GM12873 (cell line): ENCODE measurements at regions not wholly inside any gene's neighbourhood (a gene's known extent, or its start where the extent isn't known, plus 50 kb on each side); places are given as distances from the start of the nearest gene placed in this dataset.

Experiments
- TF ChIP-seq, protein P1 (sequence below): IDR thresholded peaks from 2 replicates; pipeline ENCODE4 v1.5.1; 2012; ENCODE audit warnings: low read depth, mild to moderate bottlenecking, moderate library complexity, low read length, control low read depth; ENCODE audit not compliant: insufficient read depth; ENCODE audit errors: missing control alignments

DNA sequence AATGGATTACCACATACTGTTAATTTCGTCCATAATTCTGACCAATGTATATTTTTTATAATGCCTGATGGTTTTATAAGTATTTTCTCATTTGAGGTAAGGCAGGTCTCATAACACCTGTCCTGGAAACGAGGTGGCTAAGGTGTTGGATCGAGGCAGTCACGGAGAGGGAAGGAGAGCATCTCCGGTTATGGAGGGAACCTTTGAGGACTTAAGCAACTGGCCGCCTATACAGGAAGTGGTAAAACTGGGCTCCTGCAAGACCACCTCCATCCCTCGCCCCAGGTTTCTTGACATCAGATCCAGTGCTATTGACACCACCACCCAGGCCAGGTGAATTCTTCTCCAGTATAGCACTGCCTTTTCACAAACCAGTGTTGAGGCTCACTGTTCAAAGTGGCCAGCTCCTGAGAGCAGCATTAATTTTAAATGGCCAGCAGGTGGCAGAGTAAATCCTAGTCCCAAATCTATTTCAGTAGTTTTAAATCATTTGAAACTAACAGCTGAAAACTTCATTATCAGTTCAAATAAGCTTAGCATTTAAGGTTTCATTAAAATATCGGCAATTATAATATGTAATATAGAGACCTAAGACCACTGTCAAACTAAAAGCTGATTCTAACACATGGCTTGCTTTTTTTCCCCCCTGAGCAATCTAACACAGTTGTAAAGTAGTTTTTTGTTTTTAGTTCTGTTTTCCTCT lies 100.8 kb downstream of the PPM1A start:
- TF ChIP-seq, protein P1, sequence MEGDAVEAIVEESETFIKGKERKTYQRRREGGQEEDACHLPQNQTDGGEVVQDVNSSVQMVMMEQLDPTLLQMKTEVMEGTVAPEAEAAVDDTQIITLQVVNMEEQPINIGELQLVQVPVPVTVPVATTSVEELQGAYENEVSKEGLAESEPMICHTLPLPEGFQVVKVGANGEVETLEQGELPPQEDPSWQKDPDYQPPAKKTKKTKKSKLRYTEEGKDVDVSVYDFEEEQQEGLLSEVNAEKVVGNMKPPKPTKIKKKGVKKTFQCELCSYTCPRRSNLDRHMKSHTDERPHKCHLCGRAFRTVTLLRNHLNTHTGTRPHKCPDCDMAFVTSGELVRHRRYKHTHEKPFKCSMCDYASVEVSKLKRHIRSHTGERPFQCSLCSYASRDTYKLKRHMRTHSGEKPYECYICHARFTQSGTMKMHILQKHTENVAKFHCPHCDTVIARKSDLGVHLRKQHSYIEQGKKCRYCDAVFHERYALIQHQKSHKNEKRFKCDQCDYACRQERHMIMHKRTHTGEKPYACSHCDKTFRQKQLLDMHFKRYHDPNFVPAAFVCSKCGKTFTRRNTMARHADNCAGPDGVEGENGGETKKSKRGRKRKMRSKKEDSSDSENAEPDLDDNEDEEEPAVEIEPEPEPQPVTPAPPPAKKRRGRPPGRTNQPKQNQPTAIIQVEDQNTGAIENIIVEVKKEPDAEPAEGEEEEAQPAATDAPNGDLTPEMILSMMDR, result peak; percentile 62

DNA sequence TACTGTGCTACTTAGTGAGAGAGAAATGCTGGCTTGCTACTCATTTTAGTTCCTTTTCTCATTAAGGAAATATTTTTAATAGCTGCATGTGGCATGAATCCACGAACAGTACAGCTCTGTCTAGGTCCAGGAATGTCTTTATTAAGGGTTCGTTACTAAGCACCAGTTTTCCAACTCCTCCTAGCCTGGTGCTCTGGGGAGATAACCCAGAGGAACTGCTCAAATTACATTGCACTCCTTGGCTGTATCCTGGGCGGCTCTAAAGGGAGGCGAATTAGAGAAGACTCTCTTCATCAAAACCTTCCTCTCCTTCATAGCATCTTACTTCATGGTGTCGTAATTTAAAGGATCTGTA lies 101.3 kb downstream of the PPM1A start:
- TF ChIP-seq, protein P1, result no peak

DNA sequence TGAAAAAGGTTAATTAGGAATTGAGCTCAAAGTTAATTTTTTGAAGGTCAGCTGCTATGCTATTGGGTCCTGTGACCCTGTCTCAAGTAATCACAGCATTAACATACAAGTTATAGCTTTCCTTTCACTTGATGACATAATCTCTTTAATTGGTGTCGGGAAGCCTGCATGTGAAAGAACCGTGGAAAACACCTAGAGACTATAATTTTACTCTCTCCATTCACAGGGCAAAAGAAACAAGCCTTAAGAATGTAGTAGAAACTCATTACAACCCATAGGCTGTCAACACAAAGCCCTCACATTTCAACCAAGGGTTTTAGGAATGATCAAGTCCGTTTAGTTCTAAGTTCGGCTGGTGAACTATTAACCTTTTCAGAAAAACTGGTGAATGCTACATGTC lies 104.4 kb downstream of the PPM1A start:
- TF ChIP-seq, protein P1, result no peak

DNA sequence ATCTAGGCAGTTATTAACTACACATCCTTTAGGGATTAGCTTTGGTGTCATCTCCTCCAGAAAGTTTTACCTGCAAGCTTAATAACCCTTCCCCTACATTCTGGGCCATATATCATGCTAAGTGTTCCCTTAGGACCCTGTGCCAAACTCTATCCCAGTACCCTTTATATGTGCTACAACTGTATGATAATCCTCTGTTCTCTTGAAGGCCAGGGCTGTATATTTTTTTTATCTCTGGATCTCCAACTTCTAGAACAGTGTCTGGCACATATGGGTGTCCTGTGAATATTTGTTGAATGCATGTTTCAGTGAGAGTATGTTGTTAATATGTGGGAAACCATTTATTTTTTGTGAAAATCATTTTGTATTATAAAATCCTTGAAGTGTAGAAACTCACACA lies 106.7 kb downstream of the PPM1A start:
- TF ChIP-seq, protein P1, result no peak

DNA sequence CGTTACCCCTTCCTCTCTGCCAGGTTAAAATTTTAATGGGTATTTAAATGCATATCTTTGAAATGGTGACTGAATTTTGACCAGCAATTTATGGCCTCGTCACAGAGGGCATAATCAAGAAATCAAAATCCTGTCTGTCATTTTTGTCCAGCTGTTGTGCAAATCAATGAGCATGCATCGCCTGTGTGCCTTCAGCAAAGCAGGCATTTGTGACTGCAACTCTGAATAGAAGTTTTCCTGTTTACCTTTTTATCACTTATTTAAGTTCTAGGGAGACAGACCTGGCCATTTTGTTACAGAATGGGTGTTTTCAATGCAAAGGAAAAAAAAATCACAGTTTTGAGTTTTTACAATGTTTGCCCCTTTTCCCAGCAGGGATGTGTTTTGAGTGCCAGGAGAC lies 107.4 kb downstream of the PPM1A start:
- TF ChIP-seq, protein P1, result no peak

DNA sequence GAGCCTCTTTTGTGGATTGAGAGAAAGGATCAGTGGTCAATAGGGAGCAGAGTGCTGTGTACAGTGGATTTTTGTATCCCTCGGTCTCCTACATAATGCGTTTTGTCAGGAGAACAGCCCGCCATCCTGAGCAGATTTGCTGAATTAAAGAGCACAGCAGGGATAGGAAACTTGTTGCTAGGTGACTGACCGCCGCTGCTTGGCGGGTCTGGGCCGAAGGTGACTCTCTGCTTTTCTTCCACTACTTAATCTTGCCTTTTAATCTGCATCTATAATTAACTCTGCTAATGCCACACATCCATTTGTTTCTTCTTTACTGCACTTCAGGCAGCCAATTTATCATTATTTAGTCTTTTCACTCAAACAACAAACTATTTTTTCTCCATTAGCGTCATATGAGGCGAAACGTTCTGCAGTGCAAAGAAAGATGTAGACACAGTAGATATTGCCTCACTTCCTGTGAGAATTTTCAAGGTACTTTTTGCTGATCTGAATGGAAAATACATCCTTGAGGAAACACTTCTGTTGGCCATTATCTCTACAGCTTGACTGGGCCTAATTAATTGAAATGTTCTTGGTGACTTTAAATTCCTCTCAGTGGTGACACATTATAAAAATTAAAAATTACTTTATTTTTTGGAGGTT lies 108.0 kb downstream of the PPM1A start:
- TF ChIP-seq, protein P1, result no peak

DNA sequence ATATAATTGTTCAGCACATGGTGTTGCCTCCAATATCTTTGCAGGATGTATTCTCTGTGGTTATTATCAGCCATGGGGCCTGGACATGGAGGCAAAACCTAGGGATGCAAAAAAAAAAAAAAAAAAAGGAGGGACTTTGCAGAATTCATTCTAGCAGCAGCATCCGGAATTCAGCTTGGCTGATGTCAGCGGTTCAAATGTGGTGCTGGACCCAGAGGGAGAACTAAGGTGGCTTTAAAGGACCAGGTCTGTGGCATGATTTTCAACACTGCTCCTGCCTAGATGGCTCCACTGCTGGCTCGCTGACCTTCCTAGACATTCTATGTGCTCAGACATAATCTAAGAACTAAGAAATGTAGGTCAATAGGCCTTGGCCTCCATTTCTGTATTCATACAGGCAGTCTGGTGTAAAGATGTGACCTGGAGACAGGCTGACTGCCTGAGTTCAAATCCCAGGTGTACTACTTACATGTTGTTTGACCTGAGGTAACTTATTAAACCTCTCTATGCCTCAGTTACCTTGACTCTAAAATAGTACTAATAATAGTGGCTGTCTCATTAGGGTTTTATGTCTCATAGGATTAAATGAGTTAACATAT lies 108.6 kb downstream of the PPM1A start:
- TF ChIP-seq, protein P1, result no peak
